NCI-H524 (cell line): ENCODE measurements at regions not wholly inside any gene's neighbourhood (a gene's known extent, or its start where the extent isn't known, plus 50 kb on each side); places are given as distances from the start of the nearest gene placed in this dataset.
"Not testable (repeated sequence)": the region's sequence is repeated elsewhere in the genome, so short reads cannot be mapped to it uniquely, and the experiment has no call there.

Source experiments
- DNase-seq, 2 experiments: peaks; one replicate each; lab custom pipeline; 2025; lab: John Stamatoyannopoulos, UW

DNA sequence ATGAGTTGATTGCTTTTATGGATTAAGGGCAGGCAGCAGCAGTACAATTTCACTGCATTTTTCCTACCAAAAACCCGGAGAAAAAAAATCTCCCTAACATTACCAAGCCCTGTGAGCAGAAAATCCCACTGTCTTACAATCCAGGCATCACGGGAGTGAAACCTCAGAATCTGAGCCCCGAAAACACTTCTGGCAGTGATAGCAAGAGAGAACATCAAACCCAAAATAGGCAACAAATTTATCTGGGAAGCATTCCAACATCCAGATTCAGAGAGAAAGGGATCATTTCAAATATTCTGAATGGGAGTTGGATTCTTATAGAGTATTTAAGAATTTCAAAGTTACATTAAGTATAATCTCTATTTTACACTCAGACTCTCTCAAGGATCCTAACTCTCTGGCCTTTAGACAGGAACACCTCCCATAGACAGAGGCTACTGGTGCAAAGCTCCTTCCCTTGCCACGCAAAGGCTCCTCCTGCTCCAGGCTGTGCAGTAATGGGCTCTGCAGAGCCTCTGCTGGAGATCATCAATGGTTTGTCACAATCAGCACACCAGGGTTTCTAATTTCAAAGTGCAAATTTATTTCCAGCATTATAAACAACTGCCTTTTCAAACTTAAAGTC lies 256.9 kb downstream of the PARM1 start:
- no peak for DNase-seq

- no peak for DNase-seq
Measured at GRCh38 chr4:75180790-75181776, 248.2 kb downstream of the PARM1 start.

DNA sequence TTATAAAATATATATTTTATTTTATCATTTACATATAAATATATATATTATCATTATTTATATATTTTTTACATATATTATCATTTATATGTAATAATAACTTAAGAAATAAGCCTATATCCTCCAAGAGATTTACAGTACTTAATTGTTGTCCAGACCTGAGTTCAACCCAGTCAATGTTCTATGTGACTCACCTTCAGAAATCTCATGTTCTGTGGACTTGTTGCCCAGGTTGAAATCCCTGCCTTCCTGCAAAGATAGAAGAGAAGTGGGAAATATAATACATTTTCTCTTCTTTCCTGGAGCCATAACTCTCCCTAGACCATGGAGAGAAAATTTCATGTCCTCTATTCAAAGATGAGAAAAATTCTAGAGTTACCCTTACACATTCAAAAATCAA lies 247.3 kb downstream of the PARM1 start:
- DNase-seq: no peak

DNA sequence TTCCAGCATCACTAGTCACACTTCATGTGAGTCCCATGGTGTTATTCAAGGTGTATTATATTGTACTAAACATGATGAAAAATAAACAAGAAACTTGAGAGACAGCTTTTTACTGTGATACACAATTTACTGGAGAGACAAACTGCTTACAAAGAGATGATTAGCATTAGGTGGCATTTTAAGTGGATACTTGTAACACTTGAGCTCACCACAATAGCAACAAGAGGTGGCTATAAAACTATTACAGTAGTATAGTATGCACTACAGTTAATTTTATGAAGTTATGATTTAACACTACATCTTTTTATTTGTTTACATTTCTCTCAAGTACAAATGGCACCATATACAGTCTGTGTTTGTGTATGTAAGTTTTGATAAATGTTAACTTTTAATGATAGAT lies 246.6 kb downstream of the PARM1 start:
- no peak for DNase-seq

GRCh38 chr4:75172551-75172950 lies 239.6 kb downstream of the PARM1 start:
- no peak for DNase-seq

DNA sequence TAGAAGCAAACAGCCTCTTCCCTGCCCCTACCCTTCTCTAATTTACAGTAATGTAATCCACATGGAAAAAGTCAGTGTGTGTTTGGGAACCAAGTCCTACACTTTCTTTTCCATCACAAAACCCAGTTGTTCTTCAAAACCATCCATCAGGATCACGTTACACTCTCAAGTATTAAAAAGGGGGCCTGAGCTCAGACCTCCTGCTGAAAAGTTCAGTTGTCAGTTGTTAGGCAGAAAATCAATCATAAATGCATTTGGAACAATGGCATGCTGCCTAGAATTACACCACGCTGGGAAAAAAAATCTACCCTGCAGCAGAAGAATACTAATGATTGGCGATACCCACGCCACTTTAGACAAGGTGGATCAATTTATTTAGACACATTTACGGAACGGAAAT lies 236.5 kb downstream of the PARM1 start:
- DNase-seq: peak in 1 of 2 experiments; percentile 26

DNA sequence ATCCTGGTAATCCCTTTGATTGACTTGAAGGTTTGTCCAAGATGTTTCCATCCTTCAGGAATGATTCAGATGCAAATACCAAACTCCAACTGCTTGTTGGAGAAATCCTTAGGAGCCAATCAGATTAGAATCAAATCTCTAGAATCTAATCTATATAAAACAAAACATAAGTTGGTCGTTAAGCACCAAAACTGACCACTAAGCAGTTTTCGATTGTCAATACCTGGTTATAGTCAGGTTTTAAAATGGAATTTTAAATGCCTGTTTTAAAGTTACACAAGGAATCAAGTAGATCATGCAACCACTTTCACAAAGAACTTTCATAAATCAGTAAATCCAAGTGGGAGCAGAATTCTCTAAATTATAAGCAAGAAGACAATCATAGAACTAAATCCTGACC lies 236.1 kb downstream of the PARM1 start:
- DNase-seq: no peak

- peak in 1 of 2 experiments; percentile 24 for DNase-seq
Measured at GRCh38 chr4:75168548-75168947, 235.6 kb downstream of the PARM1 start.

GRCh38 chr4:75165100-75165499 lies 232.2 kb downstream of the PARM1 start:
- DNase-seq: not testable (repeated sequence)

- no peak for DNase-seq
Measured at GRCh38 chr4:75158451-75158850, 225.5 kb downstream of the PARM1 start.

DNA sequence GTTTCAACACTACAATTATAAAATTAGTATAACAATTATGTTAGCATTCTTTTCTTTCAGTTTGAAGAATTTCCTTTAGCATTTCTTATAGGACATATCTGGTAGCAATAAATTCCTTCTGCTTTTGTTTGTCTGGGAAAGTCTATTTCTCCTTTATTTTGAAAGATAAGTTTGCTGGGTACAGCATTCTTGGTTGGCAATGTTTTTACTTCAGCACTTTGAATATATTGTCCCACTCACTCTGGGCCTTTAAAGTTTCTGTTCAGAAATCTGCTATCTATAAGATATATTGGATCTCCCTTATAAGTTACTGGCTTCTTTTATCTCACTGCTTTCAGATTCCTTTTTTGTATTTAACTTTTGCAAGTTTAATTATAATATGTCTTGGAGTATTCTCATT lies 222.1 kb downstream of the PARM1 start:
- DNase-seq: no peak

GRCh38 chr4:75146223-75146622 lies 213.3 kb downstream of the PARM1 start:
- DNase-seq: no peak

DNA sequence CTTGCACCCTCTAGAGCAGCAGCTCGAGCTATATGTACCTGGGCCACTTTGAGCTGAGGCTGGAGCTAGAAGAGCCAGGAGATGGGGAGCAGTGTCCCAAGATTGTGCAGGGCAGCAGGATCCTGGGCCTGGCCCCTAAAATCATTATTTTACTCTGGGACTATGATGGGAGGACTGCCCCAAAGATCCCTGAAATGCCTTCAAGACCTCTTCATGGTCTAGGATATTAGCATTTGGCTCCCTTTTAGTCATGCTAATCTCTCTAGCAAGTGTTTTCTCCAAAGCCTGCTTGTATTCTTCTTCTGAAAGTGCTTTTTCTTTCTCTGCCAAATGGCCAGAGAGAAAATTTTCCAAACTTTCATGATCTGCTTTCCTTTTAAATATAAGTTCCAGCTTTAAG lies 211.6 kb downstream of the PARM1 start:
- no peak for DNase-seq

DNA sequence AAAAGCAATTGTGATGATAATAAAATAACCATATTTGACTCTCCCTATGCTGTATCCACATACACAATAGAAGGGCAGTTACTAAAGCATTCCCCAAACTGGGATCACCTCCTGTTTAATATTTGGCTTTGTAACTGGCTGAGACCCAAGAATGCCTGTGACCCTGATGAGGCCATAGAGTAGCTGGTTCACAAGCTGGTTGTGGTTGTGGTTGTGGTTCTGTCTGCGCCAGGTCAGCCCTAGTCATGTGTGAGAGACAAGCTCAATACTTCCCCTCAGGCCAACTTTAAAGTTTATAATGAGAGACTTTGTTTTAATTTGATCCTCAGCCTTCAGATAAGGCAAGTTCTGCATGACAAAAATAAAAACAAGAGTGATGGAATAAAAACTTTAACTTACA lies 209.9 kb downstream of the PARM1 start:
- DNase-seq: no peak

- no peak for DNase-seq
Measured at GRCh38 chr4:75142382-75142781, 209.5 kb downstream of the PARM1 start.

GRCh38 chr4:75141162-75141561 lies 208.2 kb downstream of the PARM1 start:
- DNase-seq: no peak

- no peak for DNase-seq
Measured at GRCh38 chr4:75137302-75137701, 204.4 kb downstream of the PARM1 start.

DNA sequence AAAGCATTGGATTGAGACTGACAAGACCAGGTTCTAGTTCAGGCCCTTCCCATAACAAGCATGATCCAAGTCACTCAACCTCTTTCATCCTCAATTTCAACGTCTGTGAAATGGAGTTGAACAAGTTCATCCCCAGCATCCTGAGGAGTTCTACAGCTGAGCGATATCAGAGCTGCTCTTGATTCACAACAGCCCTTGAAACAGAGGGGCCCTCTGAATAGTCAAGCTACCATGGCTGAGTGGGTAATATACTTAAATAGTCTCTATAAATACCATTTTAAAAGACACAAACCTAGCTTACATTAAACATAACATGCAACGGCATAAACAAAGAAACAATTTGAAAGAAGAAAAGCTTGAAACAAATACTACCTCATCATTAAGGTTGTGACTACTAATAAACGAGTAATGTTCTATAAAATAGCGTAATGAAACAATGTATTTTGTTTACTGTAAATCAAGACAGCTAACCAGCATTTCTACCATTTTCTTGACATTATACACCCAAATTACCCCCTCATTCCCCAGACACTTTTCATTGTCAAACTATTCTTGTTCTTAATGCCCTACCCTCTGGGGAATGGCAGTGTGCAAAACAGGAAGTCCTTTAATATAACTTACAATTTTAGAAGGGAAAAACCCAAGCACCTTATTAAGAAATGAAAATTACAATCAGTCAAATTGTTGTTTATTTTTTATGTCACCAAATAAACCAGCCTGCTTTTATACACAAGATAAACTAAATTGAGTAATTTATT lies 202.3 kb downstream of the PARM1 start:
- DNase-seq: no peak

DNA sequence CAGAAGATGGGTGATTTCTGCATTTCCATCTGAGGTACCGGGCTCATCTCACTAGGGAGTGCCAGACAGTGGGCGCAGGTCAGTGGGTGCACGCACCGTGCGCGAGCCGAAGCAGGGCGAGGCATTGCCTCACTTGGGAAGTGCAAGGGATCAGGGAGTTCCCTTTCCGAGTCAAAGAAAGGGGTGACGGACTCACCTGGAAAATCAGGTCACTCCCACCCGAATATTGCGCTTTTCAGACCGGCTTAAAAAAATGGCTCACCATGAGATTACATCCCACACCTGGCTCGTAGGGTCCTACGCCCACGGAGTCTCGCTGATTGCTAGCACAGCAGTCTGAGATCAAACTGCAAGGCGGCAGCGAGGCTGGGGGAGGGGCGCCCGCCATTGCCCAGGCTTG lies 194.0 kb downstream of the PARM1 start:
- DNase-seq: not testable (repeated sequence)

DNA sequence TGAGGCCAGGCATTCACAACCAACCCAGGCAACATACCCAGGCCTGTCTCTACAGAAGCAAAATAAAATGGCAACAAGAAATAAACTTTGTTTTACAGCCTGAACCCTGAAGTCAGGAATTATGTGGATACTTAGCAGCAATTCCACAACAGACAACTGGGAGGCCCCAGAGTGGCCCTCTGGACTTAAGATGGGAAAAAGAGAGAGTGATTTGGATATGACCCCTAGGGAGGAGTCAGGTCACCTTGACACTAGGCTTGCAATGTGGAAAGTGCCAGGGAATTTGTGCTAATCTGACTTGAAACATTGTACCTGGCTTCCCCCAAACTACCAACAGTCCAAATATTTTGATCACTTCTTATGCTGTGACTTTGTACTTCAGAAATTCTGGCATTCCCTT lies 193.1 kb downstream of the PARM1 start:
- DNase-seq: no peak

DNA sequence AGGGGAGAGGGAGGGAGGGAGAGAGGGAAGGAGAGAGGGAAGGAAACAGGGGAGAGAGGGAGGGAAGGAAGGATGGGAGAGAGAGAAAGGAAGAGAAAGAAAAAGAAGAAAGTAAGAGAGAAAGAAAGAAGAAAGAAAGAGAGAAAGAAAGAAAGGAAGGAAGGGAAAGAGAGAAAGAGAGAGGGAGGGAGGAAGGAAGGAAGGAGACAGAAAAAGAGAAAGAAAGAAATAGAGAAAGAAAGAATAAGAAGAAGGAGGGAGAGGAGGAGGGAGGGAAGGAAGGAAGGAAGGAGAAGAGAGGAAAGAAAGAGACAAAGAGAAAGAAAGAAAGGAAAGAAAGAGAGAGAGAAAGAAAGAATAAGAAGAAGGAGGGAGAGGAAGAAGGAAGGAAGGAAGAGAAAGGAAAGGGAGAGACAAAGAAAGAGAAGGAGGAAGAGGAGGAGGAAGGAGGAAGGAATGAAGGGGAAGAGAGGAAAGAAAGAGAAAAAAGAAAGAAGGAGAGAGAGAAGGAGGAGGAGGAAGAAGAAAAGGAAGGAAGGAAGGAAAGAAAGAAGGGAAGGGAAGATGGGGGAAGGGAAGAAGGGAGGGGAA lies 189.6 kb downstream of the PARM1 start:
- DNase-seq: no peak

DNA sequence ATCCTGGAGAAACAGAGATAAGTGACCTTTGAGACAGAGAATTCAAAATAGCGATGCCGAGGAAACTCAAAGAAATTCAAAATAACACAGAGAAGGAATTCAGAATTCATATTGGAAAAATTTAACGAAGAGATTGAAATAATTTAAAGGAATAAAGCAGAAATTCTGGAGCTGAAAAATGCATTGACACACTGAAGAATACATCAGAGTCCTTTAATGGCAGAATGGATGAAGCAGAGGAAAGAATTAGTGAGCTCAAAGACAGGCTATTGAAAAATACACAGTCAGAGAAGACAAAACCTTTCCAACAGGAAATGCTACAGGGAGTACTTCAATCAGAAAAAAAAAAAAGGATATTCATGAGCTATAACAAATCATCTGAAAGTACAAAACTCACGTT lies 185.8 kb downstream of the PARM1 start:
- no peak for DNase-seq
